ENCODE measurements at regions not wholly inside any gene's neighbourhood (a gene's known extent, or its start where the extent isn't known, plus 50 kb on each side); places are given as distances from the start of the nearest gene placed in this dataset.

DNA sequence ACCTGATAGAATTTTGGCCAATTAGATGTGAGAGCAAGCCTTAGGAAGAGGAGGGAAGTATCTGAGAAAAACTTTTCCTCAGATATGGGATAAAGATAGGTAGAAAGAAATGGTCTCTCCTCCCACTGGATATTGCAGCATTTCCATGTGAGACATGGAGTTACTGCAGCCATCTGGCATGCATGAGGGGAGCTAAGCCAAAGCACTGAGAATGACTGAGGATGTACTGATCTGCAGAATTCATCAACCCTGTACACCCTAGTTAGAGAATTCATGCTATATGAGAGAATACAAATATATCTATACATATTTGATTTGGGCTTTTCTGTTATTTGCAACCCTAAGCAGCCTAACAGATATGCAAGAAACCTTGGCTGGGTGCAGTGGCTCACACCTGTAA, 52.5 kb upstream of the RPL34 start:
- no peak for DNase-seq

DNA sequence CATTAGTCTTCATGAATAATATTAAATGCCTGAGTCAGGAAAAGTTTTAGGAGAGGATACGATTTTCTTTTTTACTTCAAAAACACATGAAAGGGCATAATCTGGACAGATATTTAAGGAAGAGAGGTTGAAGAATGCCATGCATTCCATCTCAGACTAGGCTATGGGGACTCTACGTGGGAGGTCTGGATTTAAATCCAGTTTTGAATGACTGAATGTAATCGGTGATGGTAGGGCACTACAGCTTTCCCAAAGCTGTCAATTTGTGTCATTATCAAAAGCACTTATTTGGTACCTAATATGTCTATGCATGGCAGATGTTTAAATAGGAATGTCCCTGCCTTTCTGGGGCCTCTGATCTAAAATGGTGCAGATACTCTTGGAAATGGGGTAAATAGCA, 59.3 kb upstream of the RPL34 start:
- no peak for DNase-seq

DNA sequence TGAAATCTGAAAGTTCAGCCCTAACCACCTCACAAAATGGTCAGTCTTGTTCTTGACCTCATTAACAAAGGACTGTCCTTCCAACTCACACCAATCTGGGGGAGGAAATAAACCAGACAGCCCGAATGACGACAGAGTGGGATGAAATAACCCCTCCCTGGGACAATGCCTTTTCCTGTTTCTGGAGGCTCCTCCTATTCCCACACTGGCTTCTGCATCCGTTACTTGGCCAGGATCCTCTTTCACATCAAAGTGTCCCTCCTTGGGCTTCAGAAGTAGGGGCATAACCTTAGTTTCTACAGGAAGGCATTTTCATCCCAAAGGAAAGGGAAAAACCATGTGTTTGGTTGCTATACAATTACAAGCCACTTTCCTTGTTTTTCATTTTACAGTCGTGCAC, 59.8 kb upstream of the RPL34 start:
- no peak for DNase-seq

DNA sequence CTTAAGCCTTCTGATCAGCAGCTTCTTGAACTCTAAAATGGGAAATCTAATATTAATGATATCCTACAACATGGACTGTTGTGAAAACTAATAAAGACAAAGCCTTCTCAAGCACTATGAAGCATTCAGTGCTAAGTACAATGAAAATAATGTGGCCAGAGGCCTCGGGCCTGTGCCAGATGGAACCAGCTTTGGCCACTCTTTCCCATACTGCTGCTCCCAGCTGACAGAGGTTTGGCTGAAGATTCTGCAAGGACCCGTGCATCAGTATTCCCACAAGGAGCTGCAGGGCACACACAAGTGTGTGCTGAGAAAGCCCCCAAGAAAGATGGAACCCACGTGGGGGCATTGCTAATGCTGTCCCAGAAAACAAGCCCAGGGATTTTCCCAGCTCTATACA, 60.5 kb upstream of the RPL34 start:
- DNase-seq: no peak

DNA sequence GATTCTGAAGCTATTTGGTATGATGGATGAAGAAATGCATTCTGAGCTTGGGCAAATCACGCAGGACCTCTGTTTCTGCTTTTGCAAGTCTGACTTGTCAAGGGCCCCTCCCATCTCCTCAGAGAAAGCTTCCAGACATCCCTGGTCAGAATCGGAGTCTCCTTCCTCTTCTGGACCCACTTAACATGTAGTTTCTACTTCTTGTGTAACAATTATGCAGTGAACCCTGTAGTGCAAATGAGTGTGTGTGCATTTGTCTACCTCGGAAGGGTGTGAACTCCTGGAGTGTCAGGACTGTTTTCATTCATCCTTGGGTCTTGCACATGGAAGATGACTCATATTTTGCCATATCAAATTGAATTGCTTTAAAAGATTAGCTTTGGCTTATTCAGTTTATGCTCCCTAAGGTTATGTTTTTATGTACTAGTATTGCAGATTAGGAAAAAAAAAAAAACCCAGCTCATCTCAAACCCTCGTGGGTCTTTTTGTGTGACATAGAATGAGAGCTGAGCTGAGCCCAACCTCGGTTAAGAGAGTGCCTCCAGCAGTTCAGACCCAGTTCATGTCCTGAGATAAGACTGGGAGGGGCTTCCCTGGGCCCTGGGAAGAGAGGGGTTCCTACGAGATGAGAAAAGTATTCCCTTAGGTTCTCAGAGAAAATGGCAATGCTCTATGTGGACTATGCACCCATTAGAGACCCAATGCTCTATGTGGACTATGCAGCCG, 61.1 kb upstream of the RPL34 start:
- DNase-seq: no peak

DNA sequence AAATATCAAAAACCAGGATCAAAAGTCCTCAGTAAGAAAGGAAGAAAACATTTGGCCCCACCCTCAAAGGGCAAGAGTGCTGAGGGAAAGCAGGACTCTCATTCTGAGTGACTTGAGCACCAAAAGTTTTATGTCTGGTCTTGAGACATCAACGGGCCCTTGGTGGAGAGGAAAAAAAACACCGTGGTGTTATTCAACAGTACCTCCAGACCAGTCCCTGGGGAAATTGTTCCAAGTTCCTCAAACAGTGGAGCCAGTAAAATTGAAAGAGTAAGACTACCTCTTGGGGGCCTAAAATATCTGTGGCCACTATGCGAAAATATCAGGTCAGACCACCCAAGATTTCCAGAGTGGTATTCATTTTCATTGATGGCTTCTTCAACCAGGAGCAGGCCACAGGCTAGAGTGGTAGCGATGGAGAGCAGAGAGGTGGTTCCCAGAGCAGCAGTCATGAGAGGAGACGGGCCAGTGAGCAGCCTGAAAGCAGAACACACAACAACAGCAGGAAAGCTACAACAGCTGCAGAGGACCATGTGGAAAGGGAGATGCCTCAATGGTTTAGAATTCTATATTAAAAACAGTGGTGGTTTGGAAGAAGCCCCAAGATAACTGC, 63.7 kb upstream of the RPL34 start:
- DNase-seq: no peak

DNA sequence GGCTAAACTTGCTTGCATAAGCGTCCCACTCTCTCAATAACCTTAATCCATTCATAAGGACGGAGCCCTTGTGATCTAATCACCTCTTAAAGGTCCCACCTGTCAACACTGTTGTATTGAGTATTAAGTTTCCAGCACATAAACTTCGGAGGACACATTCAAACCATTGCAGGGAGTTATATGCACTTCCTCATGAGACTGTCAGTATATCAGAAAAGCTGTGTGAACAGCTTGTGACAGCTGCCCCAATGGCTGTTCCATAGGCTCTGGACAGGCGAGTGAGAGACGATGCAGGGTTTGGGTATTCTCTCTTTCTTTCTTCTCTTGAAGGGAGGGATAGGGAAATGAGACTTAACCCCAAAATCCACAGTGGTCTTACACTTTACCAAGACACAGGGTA, 64.2 kb upstream of the RPL34 start:
- no peak for DNase-seq

DNA sequence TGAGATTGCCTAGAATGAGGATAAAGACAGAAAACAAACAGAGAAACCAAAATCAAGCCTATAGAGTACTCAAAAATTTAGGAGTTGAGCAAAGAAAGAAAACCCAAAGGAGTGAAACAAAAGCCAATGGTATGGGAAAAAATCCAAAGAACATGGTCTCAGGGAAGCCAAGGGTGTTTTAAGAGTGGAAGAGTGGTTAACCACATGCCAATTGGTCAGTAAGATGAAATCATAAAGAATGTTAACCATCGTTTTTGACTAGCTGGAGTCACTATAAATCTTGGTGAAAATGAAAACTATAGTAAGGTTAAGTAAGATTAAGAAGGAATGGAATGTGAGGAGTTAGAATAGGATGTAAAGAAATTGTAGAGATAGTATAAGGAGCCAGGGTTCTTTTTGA, 64.7 kb upstream of the RPL34 start:
- DNase-seq: no peak

DNA sequence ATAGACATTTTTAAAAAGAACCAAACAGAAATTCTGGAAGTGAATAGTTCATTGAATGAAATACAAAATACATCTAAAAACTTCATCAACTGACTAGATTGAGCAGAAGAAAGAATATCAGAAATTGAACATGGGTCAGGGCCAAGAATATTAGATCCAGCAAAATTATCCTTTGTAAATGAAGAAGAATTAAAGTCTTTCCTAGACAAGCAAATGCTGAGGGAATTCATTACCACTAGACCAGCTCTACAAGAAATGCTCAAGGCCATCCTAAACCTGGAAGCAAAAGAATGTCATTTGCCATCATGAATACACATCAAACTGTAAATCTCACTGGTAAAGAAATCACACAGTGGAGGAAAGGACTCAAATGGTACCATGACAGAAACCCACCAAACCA, 72.7 kb upstream of the RPL34 start:
- DNase-seq: no peak

DNA sequence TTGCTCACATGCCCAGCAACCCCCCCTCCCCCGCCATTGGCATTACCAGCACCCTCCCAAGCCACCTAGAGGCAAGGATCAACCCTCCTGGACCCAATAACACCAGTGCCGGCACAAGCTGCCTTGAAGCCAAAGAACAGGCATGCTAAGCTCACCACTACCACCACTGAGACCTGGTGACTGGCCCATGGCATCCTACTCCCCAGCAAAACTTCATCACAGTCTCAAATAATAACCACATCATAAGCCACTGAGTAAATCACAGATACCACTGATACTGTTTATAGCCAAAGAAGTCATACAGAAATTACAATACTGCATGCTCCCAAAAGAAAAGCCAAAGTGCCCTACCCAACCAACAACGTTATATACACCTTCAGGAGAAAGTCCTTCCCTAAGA, 73.6 kb upstream of the RPL34 start:
- no peak for DNase-seq

DNA sequence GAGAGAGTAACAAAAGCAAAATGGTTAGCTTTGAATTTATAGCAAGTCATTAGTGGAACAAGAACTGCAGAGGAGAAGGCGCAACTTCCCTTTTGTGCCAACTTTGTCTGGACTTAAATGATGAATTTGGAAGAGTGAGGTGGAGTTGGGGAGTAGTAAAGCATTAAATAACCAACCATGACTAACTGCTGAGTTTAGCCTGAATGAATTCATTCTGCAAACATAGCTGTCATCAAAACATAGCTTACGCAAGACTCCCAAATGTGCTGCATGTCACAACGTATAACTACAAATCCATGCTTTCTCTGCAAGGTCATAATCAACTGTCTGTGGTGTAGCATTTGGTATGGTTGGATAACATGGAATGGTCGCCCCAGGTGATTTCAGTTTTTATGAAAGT, 75.9 kb upstream of the RPL34 start:
- no peak for DNase-seq

DNA sequence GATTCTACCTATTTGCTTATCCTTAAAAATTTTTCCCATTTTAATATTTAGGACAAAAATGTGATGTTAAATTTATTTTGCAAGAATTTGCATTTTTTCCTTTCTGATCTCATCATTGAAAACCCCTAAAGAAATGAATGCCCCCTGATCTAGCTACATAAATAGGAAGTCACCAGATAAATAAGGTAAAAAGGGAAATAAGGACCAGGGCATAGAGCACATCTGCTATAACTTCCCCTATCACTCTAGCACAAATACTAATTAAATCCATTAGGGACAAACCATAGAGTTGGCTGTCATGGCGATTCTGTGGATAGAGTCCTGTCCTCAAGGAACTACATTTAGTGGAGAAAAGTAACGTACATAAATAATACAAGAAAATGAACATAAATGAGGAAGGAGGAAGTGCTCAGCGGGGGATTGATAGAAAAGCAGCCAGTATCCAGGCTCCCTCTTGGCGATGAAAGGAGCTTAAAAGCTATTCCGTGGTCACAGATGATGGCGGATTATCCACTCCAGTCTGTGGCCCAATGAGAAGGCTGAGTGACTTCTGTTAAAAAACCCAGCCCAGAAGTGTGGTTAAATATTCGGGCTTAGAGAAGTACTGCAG, 76.9 kb upstream of the RPL34 start:
- DNase-seq: no peak

DNA sequence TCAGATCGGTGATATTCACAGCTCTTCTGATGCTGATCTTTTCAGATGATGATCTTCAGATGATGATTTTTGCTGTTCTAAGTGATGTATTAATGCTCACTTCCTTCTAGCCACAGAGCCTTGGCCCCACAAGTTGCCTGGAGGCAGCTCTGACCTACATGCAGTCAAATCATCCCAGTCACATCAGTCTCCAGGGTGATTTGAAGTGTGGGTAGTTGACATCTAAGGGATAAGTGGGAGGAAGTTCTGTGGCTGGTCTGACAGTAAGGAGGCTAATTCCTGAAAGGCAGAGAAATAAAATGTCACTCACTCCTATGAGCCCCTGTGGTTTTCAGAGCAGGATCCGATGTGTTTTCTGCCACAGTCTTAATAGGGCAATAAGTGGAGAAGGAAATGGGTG, 79.8 kb upstream of the RPL34 start:
- DNase-seq: no peak

DNA sequence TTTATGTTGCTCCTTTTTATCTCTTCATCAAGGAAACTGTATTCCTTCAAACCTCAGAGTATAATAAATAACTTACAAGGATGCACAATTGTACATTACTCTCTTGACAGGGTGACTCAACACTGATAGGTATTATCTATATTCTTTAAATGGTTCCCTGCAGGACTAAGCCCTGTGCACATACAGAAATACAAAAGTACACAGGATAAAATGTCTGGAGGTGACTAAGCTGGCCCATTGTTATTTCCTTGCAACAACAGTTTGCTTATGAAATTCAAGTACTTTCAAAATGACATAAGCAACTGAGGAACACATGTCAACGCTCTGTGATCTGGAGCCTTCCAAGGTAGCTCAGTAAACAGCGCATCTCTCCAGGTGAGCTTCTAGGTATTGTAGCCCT, 83.8 kb upstream of the RPL34 start:
- DNase-seq: no peak

DNA sequence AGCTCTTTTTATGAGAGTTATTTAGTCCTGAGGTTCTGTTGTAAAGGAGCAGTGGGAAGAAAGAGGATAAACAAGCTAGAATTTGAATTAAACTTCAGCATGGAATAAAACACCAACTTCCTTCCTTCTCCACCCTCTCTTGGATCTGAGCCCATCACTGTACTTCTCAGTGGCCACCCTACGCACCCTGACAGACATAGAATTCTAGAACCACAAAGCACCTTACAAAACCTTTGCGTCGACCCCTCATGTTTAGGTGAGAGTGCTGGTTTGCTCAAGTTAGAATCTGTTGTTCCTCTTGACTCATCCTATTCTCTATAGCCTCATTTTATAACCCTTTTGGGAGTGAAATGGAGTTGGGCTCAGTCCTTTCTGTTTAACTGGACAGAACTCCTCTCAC, 84.6 kb upstream of the RPL34 start:
- DNase-seq: no peak

DNA sequence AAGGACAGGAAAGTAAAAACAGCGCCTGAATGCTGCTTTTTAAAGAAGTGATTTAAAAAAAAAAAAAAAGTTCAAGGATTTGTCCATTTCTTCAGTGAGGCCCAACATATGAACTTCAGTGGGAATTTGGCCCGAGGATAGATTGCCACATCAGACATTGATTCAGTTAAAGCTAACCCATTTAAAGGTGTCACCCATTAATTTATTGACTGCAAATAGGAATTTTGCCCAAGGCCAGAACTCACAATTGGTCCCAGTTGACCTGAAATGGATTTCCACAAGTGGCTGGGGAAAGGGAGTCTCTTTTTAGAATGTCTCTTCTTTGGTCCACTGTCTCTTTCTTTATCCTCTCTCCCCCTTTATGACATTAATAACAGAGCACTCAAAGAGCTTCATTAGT, 86.5 kb upstream of the RPL34 start:
- no peak for DNase-seq

DNA sequence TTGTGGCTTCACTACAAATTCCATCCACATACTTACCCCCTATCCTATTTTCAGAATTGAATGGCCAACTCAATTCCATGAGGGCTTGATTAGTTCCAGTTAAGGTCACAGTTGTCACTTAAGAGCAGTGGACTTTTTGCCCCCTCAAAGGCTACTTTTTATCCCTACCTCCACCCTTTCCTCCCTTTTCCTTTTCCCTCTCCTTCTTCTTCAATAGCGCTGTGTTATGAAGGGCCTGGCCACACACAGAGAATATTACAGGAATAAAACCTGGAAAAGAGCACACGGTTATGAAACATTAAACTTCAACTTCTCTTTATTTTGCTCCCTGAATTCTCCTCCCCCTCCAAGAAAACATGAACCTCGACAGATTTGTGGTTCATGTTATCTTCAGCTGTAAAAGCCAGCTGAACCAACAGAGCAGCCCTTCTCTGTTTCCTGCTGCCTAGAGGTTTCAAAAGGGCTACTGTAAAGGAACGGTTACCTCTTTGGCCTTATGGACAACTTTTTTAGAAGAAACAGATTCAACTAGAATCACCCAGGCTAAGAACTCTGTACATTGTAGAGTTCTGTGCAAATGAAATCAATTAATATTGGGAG, 87.0 kb upstream of the RPL34 start:
- no peak for DNase-seq

DNA sequence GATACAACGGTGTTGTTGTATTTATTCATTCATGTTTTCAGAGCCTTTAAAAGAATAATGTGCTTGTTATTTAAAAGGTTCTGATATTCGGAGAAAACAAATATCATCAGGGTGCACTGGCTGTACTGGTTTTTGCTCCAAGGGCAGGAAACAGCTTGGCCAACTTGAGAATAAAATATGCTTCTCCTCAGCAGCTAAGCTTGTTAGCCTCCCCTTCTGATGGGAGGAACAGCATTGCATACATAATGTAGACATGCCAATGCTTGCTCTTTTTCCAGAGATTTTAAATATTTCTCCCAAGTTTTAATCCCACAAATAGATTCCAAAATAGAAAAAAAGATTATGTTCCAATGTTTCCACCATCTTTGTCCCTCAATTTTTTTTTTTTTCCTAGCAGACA, 87.6 kb upstream of the RPL34 start:
- no peak for DNase-seq

DNA sequence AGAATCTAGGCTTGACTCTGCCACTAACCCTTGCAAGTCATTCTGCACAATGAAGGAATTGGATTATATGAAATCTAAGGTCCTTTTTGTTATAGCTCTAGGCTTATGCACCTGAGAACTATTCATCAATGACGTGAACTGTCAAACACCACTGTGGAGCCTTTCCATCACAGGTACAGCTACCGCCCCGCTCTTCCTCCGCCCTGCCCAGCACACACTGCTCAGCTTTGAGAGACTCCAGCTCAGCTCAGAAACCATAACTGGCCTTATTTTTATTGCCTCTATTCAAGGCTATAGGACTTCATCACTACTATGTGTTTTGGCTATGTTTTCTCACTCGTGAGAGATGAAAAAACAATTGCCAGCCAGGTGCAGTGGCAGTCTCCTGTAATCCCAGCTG, 88.2 kb upstream of the RPL34 start:
- no peak for DNase-seq

DNA sequence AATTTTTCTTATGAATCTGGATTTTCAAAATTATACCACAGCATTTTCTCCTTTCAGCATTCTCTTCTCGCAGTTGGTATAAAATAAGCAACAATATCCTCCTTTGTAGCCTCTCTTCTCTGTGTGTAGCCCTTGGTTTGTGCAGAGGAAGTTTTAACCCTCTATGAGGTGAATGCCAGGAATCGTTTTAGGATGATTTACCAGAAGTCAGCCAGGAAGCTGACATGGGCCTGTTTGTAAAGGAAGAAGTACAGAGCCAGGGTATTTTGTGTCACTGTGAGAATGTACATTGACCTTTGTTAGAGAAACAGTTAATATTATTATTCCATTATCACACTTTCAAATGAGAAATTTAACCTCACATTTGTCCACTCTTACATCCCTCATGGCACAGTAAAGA, 88.9 kb upstream of the RPL34 start:
- no peak for DNase-seq

DNA sequence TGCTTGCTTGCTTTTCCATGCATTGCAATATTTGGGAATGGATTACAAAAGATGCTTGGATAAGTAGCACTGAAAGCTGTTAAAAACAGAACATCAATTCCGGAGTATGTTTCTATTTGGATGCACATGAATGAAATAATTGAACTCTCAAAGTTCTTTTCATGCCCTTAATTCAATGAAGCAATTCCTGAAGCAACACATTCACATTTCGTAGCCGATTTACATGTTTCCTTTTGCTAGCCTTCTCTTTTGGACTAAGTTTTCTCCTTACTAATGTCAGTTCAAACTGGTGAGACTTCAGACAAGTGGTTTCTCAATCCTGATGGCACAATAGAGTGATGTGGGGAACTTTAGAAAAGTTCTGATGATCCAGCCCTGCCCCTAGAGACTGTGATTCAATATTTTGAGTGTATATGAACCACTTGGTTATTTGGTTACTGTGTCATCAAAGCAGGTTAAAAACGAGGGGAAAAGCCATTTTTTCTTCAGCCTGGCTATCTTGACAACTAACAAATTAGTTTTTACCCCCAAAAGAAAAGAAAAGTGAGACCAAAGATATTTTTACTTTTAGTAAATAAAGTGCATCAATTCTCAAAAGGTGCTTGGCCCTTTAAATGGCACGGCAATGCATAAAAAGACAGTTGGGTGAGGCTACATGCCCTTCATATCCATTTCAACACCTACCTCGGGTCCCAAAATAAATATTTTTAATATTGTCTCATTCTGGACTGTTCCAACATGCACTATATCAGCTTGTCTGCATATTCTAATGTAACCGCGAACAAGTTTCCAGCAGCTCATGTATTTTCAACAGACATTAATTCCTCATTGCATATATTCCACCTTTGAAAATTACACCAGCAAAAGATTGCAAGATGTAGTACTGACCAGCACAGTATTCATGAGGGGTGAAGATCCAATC, 90.1 kb upstream of the RPL34 start:
- DNase-seq: no peak

DNA sequence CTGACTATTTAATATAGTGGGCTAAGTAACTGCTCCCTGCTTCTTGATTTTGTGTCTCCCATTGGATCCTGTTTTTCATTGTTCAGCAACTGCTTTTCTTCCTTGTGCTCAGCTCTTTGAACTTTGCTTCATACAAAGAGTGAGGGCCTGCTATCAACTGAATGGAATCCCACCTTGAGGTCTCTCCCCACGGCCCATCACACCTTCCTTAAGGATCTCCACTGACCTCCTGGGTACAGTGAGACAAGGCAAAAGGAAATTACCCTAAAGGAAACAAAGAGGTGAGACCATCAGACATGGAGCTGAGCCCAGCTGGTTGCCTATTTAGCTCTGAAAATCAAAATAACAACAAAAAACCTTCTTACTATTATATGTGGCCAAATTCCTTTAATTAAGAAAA, 91.3 kb upstream of the RPL34 start:
- DNase-seq: no peak

DNA sequence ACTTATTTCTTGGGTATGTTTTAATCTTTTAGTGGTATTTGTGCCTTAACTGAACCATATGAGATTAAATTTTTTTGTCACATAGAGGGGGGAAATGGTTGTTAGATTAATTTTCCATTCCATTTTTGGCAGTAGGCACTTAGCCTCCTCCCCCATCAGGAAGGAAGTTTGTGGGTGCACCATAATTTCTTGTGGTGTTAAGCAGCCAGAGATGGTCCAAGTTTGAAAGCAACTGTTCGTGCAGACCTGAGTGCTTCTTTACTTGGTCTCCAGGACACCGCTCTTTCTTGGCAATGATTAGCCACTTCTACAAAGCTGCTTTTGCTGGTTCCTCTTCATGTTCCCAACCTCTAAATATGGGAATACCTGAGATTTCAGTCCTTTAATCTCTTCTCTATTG, 92.7 kb upstream of the RPL34 start:
- no peak for DNase-seq

Data from NCI-H187 treated with DMSO at 0.1 percent for 48 hours (cell line).